Upper lobe of left lung (tissue), 4 donors: ENCODE measurements at regions not wholly inside any gene's neighbourhood (a gene's known extent, or its start where the extent isn't known, plus 50 kb on each side); places are given as distances from the start of the nearest gene placed in this dataset.

Source experiments
- POLR2AphosphoS5 ChIP-seq, 2 donors: sonication (generic); formaldehyde crosslinking; IDR thresholded peaks; one replicate each; pipeline ENCODE4 v1.5.1; 2017; ENCODE audit warnings: antibody characterized with exemption in 2 of 2
- TF ChIP-seq, protein P1 (sequence below), 6 experiments: fragments of 450-650 bp in 4 of 6; fragments of 200-600 bp in 2 of 6; sonication (generic) in 2 of 6; IDR thresholded peaks; one replicate each; pipeline ENCODE4 v1.5.1; 2016 to 2019; ENCODE audit warnings: antibody characterized with exemption in 6 of 6

- TF ChIP-seq, protein P1, sequence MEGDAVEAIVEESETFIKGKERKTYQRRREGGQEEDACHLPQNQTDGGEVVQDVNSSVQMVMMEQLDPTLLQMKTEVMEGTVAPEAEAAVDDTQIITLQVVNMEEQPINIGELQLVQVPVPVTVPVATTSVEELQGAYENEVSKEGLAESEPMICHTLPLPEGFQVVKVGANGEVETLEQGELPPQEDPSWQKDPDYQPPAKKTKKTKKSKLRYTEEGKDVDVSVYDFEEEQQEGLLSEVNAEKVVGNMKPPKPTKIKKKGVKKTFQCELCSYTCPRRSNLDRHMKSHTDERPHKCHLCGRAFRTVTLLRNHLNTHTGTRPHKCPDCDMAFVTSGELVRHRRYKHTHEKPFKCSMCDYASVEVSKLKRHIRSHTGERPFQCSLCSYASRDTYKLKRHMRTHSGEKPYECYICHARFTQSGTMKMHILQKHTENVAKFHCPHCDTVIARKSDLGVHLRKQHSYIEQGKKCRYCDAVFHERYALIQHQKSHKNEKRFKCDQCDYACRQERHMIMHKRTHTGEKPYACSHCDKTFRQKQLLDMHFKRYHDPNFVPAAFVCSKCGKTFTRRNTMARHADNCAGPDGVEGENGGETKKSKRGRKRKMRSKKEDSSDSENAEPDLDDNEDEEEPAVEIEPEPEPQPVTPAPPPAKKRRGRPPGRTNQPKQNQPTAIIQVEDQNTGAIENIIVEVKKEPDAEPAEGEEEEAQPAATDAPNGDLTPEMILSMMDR (IDR thresholded peaks at IDR 0.05) = no peak
- TF ChIP-seq POLR2AphosphoS5 (IDR thresholded peaks at IDR 0.05) = no peak
Observed at GRCh38 chr4:180637616-180638015, 1605.6 kb upstream of the TENM3 start.
